ENCODE measurements at regions not wholly inside any gene's neighbourhood (a gene's known extent, or its start where the extent isn't known, plus 50 kb on each side); places are given as distances from the start of the nearest gene placed in this dataset.

DNA sequence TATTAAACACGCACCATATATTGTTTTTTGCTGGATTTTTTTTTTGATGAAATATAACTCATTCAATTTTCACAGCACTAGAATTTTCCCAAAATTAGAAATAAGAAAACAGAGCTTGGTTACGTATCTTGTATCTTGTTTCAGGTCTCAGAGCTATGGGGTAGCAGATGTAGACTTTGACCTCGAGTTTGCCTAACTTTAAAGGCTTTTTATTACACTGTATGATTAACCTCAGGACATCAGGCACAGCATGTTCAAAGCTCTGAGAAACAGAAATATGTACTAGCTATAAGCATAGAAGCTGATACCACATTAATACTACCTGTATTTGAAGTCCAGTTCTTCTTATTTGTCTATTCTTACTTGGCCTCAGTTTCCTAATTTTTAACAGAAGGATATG lies 171.9 kb upstream of the KITLG start:
- TF ChIP-seq CTCF (conservative IDR thresholded peaks at IDR 0.05; ENCODE audit: low read depth, low read length) (no peak), EZH2 (IDR thresholded peaks at IDR 0.05; ENCODE audit: low read length, unreplicated experiment) (no peak), EZH2phosphoT487 (IDR thresholded peaks at IDR 0.05; ENCODE audit: borderline replicate concordance, low read length) (no peak)
